SIG-M5 (cell line): ENCODE measurements at regions not wholly inside any gene's neighbourhood (a gene's known extent, or its start where the extent isn't known, plus 50 kb on each side); places are given as distances from the start of the nearest gene placed in this dataset.
"Not testable (repeated sequence)": the region's sequence is repeated elsewhere in the genome, so short reads cannot be mapped to it uniquely, and the experiment has no call there.

Source experiments
- DNase-seq: peaks from one replicate; lab custom pipeline; 2025; lab: John Stamatoyannopoulos, UW

- not testable (repeated sequence) for DNase-seq
Measured at GRCh38 chr10:91003379-91003778, 82.5 kb upstream of the ANKRD1 start.

GRCh38 chr10:91005276-91005675 is 84.4 kb upstream of the ANKRD1 start:
- DNase-seq = not testable (repeated sequence)

- no peak for DNase-seq
Measured at GRCh38 chr10:91006001-91006751, 85.3 kb upstream of the ANKRD1 start.

- no peak for DNase-seq
Measured at GRCh38 chr10:91006752-91007346, 86.0 kb upstream of the ANKRD1 start.

GRCh38 chr10:91007655-91008054 is 86.8 kb upstream of the ANKRD1 start:
- DNase-seq = no peak

GRCh38 chr10:91009121-91009520 is 88.2 kb upstream of the ANKRD1 start:
- no peak for DNase-seq

- no peak for DNase-seq
Measured at GRCh38 chr10:91010952-91011351, 90.1 kb upstream of the ANKRD1 start.

GRCh38 chr10:91012502-91012901 is 91.6 kb upstream of the ANKRD1 start:
- no peak for DNase-seq

GRCh38 chr10:91013985-91014384 is 93.1 kb upstream of the ANKRD1 start:
- no peak for DNase-seq

GRCh38 chr10:91017198-91017597 is 96.3 kb upstream of the ANKRD1 start:
- no peak for DNase-seq

- no peak for DNase-seq
Measured at GRCh38 chr10:91021901-91022300, 101.0 kb upstream of the ANKRD1 start.

GRCh38 chr10:91022390-91022789 is 101.5 kb upstream of the ANKRD1 start:
- DNase-seq = no peak

GRCh38 chr10:91022924-91023699 is 102.2 kb upstream of the ANKRD1 start:
- DNase-seq = no peak

GRCh38 chr10:91023700-91024398 is 103.0 kb upstream of the ANKRD1 start:
- DNase-seq = no peak

GRCh38 chr10:91024541-91024940 is 103.7 kb upstream of the ANKRD1 start:
- no peak for DNase-seq

- no peak for DNase-seq
Measured at GRCh38 chr10:91032611-91033206, 111.8 kb upstream of the ANKRD1 start.

GRCh38 chr10:91033324-91033950 is 112.5 kb upstream of the ANKRD1 start:
- DNase-seq = no peak

- DNase-seq = no peak
Measured at GRCh38 chr10:91034042-91034441, 113.2 kb upstream of the ANKRD1 start.

- no peak for DNase-seq
Measured at GRCh38 chr10:91034494-91035159, 113.7 kb upstream of the ANKRD1 start.

- DNase-seq = no peak
Measured at GRCh38 chr10:91035650-91036292, 114.9 kb upstream of the ANKRD1 start.
